ENCODE measurements at regions not wholly inside any gene's neighbourhood (a gene's known extent, or its start where the extent isn't known, plus 50 kb on each side); places are given as distances from the start of the nearest gene placed in this dataset.
"Not testable (repeated sequence)": the region's sequence is repeated elsewhere in the genome, so short reads cannot be mapped to it uniquely, and the experiment has no call there.

- no peak for FAIRE-seq
Observed at GRCh38 chr2:235105821-235106359, 154.1 kb downstream of the SH3BP4 start.

GRCh38 chr2:235106874-235107639 is 155.2 kb downstream of the SH3BP4 start:
- no peak for FAIRE-seq

- FAIRE-seq, result no peak
Observed at GRCh38 chr2:235107640-235107951, 155.8 kb downstream of the SH3BP4 start.

- FAIRE-seq, result not testable (repeated sequence)
Observed at GRCh38 chr2:235109561-235109960, 157.7 kb downstream of the SH3BP4 start.

- FAIRE-seq, result no peak
Observed at GRCh38 chr2:235112365-235112764, 160.5 kb downstream of the SH3BP4 start.

GRCh38 chr2:235113854-235114253 is 162.0 kb downstream of the SH3BP4 start:
- no peak for FAIRE-seq

- FAIRE-seq, result no peak
Observed at GRCh38 chr2:235114286-235114685, 162.5 kb downstream of the SH3BP4 start.

- no peak for FAIRE-seq
Observed at GRCh38 chr2:235115521-235115920, 163.7 kb downstream of the SH3BP4 start.

- peak; percentile 96 for FAIRE-seq
Observed at GRCh38 chr2:235116885-235117492, 165.2 kb downstream of the SH3BP4 start.

- FAIRE-seq, result no peak
Observed at GRCh38 chr2:235126768-235127167, 175.0 kb downstream of the SH3BP4 start.

- FAIRE-seq, result no peak
Observed at GRCh38 chr2:235127931-235128330, 176.1 kb downstream of the SH3BP4 start.

GRCh38 chr2:235129850-235130249 is 178.0 kb downstream of the SH3BP4 start:
- FAIRE-seq, result no peak

- no peak for FAIRE-seq
Observed at GRCh38 chr2:235131334-235132305, 179.8 kb downstream of the SH3BP4 start.

- FAIRE-seq, result no peak
Observed at GRCh38 chr2:235132651-235133050, 180.8 kb downstream of the SH3BP4 start.

GRCh38 chr2:235133837-235134236 is 182.0 kb downstream of the SH3BP4 start:
- FAIRE-seq, result no peak

GRCh38 chr2:235134420-235134819 is 182.6 kb downstream of the SH3BP4 start:
- FAIRE-seq, result no peak

GRCh38 chr2:235135195-235135965 is 183.6 kb downstream of the SH3BP4 start:
- no peak for FAIRE-seq

GRCh38 chr2:235135990-235136561 is 184.3 kb downstream of the SH3BP4 start:
- FAIRE-seq, result peak; percentile 48

- FAIRE-seq, result no peak
Observed at GRCh38 chr2:235138339-235138738, 186.5 kb downstream of the SH3BP4 start.

- FAIRE-seq, result no peak
Observed at GRCh38 chr2:235139956-235140800, 188.4 kb downstream of the SH3BP4 start.

GRCh38 chr2:235140801-235141081 is 188.9 kb downstream of the SH3BP4 start:
- no peak for FAIRE-seq
